IMR-90 (cell line): ENCODE measurements at regions not wholly inside any gene's neighbourhood (a gene's known extent, or its start where the extent isn't known, plus 50 kb on each side); places are given as distances from the start of the nearest gene placed in this dataset.

Experiments used
- ATAC-seq: fragments of 200-7000 bp; cut with Tn5 transposase; 2 replicates; pipeline ENCODE4 v1.9.1; 2020; ENCODE audit warnings: low read depth, mild to moderate bottlenecking, moderate library complexity
- BruUV-seq: library from RNA; stranded (reverse); fragments of 400-500 nt; replicated peaks from 2 replicates; lab custom pipeline; 2021; lab: Mats Ljungman, UMichigan
- CTCF ChIA-PET: fragments of 300-600 bp; formaldehyde crosslinking; extraction: SDS; loops from one replicate; lab custom pipeline; 2021; ENCODE audit warnings: antibody characterized with exemption; lab: Yijun Ruan, JAX
- POLR2A ChIA-PET: fragments of 300-600 bp; sonication (Branson Sonifier 250); formaldehyde crosslinking; loops from one replicate; lab custom pipeline; 2022; ENCODE audit warnings: antibody characterized with exemption; ENCODE audit not compliant: unreplicated experiment; lab: Charles Lee
- DNase-seq: peaks from one replicate; pipeline ENCODE4 v3.0.0; 2013
- H2AFZ ChIP-seq: replicated peaks from 2 replicates; pipeline ENCODE3; 2013; ENCODE audit warnings: low read length, mild to moderate bottlenecking; ENCODE audit not compliant: poor library complexity
- H2AK5ac ChIP-seq: 2 replicates; pipeline ENCODE4 v1.6.1; 2013; ENCODE audit warnings: low read depth, low read length, inconsistent platforms
- H2AK9ac ChIP-seq: replicated peaks from 2 replicates; pipeline ENCODE3; 2013; ENCODE audit warnings: mild to moderate bottlenecking, low read depth, low read length, moderate library complexity; ENCODE audit not compliant: poor library complexity
- H2BK120ac ChIP-seq: 2 replicates; pipeline ENCODE4 v1.6.1; 2013; ENCODE audit warnings: low read depth, low read length, inconsistent platforms
- H2BK15ac ChIP-seq: 3 replicates; pipeline ENCODE4 v1.6.1; 2013; ENCODE audit warnings: low read depth, low read length, inconsistent platforms
- H2BK20ac ChIP-seq: 2 replicates; pipeline ENCODE4 v1.6.1; 2013; ENCODE audit warnings: low read depth, mild to moderate bottlenecking, inconsistent platforms, low read length, moderate library complexity
- H2BK5ac ChIP-seq: 2 replicates; pipeline ENCODE4 v1.6.1; 2013; ENCODE audit warnings: mild to moderate bottlenecking, low read depth, low read length, inconsistent platforms; ENCODE audit not compliant: poor library complexity, severe bottlenecking
- H3K14ac ChIP-seq: replicated peaks from 2 replicates; pipeline ENCODE4 v1.6.1; 2013; ENCODE audit warnings: low read depth, low read length, inconsistent platforms
- H3K18ac ChIP-seq: 2 replicates; pipeline ENCODE4 v1.6.1; 2013; ENCODE audit warnings: low read depth, low read length, control low read depth
- H3K23ac ChIP-seq: 2 replicates; pipeline ENCODE4 v1.6.1; 2013; ENCODE audit warnings: low read depth, low read length, inconsistent platforms
- H3K27ac ChIP-seq: 2 replicates; pipeline ENCODE4 v1.5.1; 2013; ENCODE audit warnings: mild to moderate bottlenecking, control low read depth, low read length; ENCODE audit not compliant: insufficient read depth
- H3K27me3 ChIP-seq: 2 replicates; pipeline ENCODE4 v1.6.1; 2013; ENCODE audit warnings: low read length; ENCODE audit not compliant: control insufficient read depth, insufficient read depth
- H3K36me3 ChIP-seq: 2 replicates; pipeline ENCODE4 v1.6.1; 2013; ENCODE audit warnings: low read length, mixed read lengths; ENCODE audit not compliant: control insufficient read depth, insufficient read depth
- H3K4ac ChIP-seq: 2 replicates; pipeline ENCODE4 v1.6.1; 2013; ENCODE audit warnings: low read depth, low read length, inconsistent platforms
- H3K4me1 ChIP-seq: 2 replicates; pipeline ENCODE4 v1.6.1; 2013; ENCODE audit warnings: low read length, mixed read lengths; ENCODE audit not compliant: control insufficient read depth, insufficient read depth
- H3K4me2 ChIP-seq: 2 replicates; pipeline ENCODE4 v1.6.1; 2013; ENCODE audit warnings: low read depth, mild to moderate bottlenecking, control low read depth, low read length, moderate library complexity
- H3K4me3 ChIP-seq: 2 replicates; pipeline ENCODE4 v1.5.1; 2013; ENCODE audit warnings: low read depth, mild to moderate bottlenecking, control low read depth, low read length, moderate library complexity; ENCODE audit not compliant: insufficient read depth
- H3K56ac ChIP-seq: 2 replicates; pipeline ENCODE4 v1.6.1; 2013; ENCODE audit warnings: low read length, inconsistent platforms; ENCODE audit not compliant: insufficient read depth; ENCODE audit errors: extremely low read depth
- H3K79me1 ChIP-seq, 2 experiments: 2 replicates each; pipeline ENCODE4 v1.6.1; 2013; ENCODE audit warnings: low read length in 2 of 2, inconsistent platforms in 1 of 2, low read depth in 1 of 2
- H3K9ac ChIP-seq: 2 replicates; pipeline ENCODE4 v1.6.1; 2013; ENCODE audit warnings: low read depth, low read length, control low read depth
- H3K9me1 ChIP-seq: 2 replicates; pipeline ENCODE4 v1.6.1; 2013; ENCODE audit warnings: low read length, inconsistent platforms; ENCODE audit not compliant: insufficient read depth
- H3K9me3 ChIP-seq: 2 replicates; pipeline ENCODE4 v1.6.1; 2013; ENCODE audit warnings: low read length; ENCODE audit not compliant: control insufficient read depth, insufficient read depth
- H4K20me1 ChIP-seq: 2 replicates; pipeline ENCODE4 v1.6.1; 2013; ENCODE audit warnings: low read length, inconsistent platforms; ENCODE audit not compliant: insufficient read depth
- H4K5ac ChIP-seq: 2 replicates; pipeline ENCODE4 v1.6.1; 2013; ENCODE audit warnings: mild to moderate bottlenecking, low read depth, low read length, control low read depth
- H4K8ac ChIP-seq, 2 experiments: 2 replicates each; pipeline ENCODE4 v1.6.1; 2013; ENCODE audit warnings: low read depth in 2 of 2, low read length in 2 of 2, control low read depth in 1 of 2, inconsistent platforms in 1 of 2
- H4K91ac ChIP-seq: 2 replicates; pipeline ENCODE4 v1.6.1; 2013; ENCODE audit warnings: low read depth, low read length, inconsistent platforms; ENCODE audit not compliant: insufficient read depth
- CTCF ChIP-seq: conservative IDR thresholded peaks from 2 replicates; pipeline ENCODE4 v1.5.1; 2012; ENCODE audit warnings: mild to moderate bottlenecking, low read depth, low read length, improper control_type of control experiment
- NFE2L2 ChIP-seq: fragments of 150-350 bp; IDR thresholded peaks from 2 replicates; pipeline ENCODE4 v1.6.1; 2016; ENCODE audit warnings: low read depth, mild to moderate bottlenecking, low read length
- RAD21 ChIP-seq: IDR thresholded peaks from 2 replicates; pipeline ENCODE4 v1.6.1; 2012; ENCODE audit warnings: low read length, improper control_type of control experiment
- RCOR1 ChIP-seq: IDR thresholded peaks from 2 replicates; pipeline ENCODE4 v1.6.1; 2012; ENCODE audit warnings: mild to moderate bottlenecking, low read length, improper control_type of control experiment; ENCODE audit not compliant: insufficient replicate concordance
- WGBS, 2 experiments: methylation state at CpG; one replicate each; pipeline versions ENCODE4 v1.1.5 to v1.1.7; 2013; ENCODE audit warnings: missing lambda C conversion rate in 2 of 2; ENCODE audit not compliant: insufficient read length in 1 of 2; ENCODE audit errors: extremely low coverage in 2 of 2; 5-methylcytosine and 5-hydroxymethylcytosine counted together
- dilution Hi-C: fragments of 300-500 bp; cut with HindIII; formaldehyde crosslinking; loops from one replicate; pipeline ENCODE4 v1.14.3; 2018; ENCODE audit warnings: low sequenced_read_pairs; ENCODE audit not compliant: unreplicated experiment
- in situ Hi-C: fragments of 300-500 bp; cut with MboI; formaldehyde crosslinking; loops from 3 replicates; pipeline ENCODE4 v1.14.3; 2019; ENCODE audit warnings: low sequenced_read_pairs, inconsistent platforms, mixed read lengths
- intact Hi-C: fragments of 100-400 bp; cut with micrococcal nuclease; formaldehyde crosslinking; loops from 2 replicates; pipeline ENCODE4 v1.10.0; 2022

GRCh38 chr3:81300324-81300927 lies 461.0 kb downstream of the GBE1 start:
- ChIA-PET POLR2A (no interaction called here), CTCF (interaction anchor here (1.1 kb wide), 1 partner anchor 1782 kb away, joined by 4 read pairs; no protein-coding TSS in a partner anchor)
- Histone ChIP-seq H4K91ac (no peak overlapping the region), H2BK20ac (no peak overlapping the region), H3K14ac (no peak overlapping the region), H3K9me3 (no peaks in the 10 kb centered on the region), H4K20me1 (no peaks in the 10 kb centered on the region), H3K79me1 (no peaks in the 10 kb centered on the region), H3K18ac (no peak overlapping the region), H2BK15ac (no peak overlapping the region), H3K4me2 (no peak overlapping the region), H3K36me3 (no peaks in the 10 kb centered on the region), H3K56ac (no peak overlapping the region), H2AFZ (no peak overlapping the region), H3K23ac (no peak overlapping the region), H4K8ac (no peak overlapping the region), H3K4me1 (no peaks in the 10 kb centered on the region), H2BK5ac (no peak overlapping the region), H3K4me3 (no peak overlapping the region), H3K4ac (no peak overlapping the region), H2AK9ac (no peak overlapping the region), H2AK5ac (no peak overlapping the region), H3K9ac (no peak overlapping the region), H3K27ac (no peak overlapping the region), H3K27me3 (no peaks in the 10 kb centered on the region), H3K9me1 (no peaks in the 10 kb centered on the region), H4K5ac (no peak overlapping the region), H2BK120ac (no peak overlapping the region)
- no TSS peak for BruUV-seq
- intact Hi-C loops, result loop anchor here (5.0 kb wide), 1 partner anchor 832 kb away; no protein-coding TSS in a partner anchor
- no CpG with 5 or more reads among the region's 8 CpGs for WGBS, 2 experiments
- no peak for TF ChIP-seq RAD21
- TF ChIP-seq RCOR1, result no peak
- TF ChIP-seq CTCF, result no peak
- TF ChIP-seq NFE2L2, result no peak
- no peak for ATAC-seq
- no peak for DNase-seq
- dilution Hi-C loops, result no loop called here
- in situ Hi-C loops, result no loop called here
